GM12873 (cell line): ENCODE measurements at regions not wholly inside any gene's neighbourhood (a gene's known extent, or its start where the extent isn't known, plus 50 kb on each side); places are given as distances from the start of the nearest gene placed in this dataset.

ENCODE experiments used
- TF ChIP-seq, protein P1 (sequence below): IDR thresholded peaks from 2 replicates; pipeline ENCODE4 v1.5.1; 2012; ENCODE audit warnings: low read depth, mild to moderate bottlenecking, moderate library complexity, low read length, control low read depth; ENCODE audit not compliant: insufficient read depth; ENCODE audit errors: missing control alignments

DNA sequence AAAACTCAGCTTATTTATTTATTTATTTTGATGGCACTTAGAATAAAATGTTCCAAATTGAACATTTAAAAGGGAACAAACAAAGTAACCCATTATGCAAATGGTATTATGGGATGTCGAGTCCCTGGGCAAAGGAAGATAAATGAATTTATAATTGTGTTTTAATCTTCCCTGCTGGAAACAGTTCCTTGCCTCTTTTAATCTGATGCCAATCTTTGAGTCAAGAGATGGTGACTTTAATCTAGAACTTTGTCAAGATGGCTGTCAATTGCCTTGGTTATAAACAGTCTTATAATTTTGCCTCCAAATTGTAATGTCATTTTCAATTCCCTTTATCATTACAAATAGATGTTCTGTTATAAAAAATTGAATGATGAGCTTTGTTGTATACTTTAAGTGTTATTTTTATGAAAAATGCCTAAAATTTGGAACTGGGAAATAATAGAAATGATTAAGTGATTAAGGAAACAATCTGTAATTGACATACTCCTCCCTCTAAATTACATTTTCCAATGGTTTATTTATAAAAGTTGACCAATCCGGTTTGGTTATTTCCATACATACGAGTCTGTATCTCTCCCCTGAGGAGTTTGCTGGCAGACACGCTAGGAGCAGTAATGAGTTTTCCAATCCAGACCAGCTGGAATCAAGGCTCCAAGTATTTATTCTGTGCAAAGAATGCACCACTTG lies 134.9 kb upstream of the FRMD6 start:
- TF ChIP-seq, protein P1, sequence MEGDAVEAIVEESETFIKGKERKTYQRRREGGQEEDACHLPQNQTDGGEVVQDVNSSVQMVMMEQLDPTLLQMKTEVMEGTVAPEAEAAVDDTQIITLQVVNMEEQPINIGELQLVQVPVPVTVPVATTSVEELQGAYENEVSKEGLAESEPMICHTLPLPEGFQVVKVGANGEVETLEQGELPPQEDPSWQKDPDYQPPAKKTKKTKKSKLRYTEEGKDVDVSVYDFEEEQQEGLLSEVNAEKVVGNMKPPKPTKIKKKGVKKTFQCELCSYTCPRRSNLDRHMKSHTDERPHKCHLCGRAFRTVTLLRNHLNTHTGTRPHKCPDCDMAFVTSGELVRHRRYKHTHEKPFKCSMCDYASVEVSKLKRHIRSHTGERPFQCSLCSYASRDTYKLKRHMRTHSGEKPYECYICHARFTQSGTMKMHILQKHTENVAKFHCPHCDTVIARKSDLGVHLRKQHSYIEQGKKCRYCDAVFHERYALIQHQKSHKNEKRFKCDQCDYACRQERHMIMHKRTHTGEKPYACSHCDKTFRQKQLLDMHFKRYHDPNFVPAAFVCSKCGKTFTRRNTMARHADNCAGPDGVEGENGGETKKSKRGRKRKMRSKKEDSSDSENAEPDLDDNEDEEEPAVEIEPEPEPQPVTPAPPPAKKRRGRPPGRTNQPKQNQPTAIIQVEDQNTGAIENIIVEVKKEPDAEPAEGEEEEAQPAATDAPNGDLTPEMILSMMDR: no peak

DNA sequence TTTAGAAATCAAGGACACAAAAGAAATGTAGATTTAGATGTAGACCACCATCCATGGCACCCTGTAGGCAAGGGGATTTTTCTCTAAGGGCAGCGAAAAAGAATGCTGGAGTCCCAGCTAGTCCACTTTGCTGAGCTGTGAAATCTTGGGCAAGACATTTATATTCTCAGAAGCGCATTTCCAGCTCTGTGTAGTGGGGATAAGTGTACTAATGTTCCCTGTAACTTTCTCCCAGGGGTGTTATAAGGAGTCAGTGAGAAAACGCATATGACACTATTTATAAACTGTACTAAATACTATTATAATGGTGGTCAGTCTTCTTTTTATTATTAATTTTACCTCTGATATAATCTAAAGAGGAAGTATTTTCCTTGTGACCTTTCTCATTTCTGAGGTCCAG lies 133.4 kb upstream of the FRMD6 start:
- TF ChIP-seq, protein P1: no peak

DNA sequence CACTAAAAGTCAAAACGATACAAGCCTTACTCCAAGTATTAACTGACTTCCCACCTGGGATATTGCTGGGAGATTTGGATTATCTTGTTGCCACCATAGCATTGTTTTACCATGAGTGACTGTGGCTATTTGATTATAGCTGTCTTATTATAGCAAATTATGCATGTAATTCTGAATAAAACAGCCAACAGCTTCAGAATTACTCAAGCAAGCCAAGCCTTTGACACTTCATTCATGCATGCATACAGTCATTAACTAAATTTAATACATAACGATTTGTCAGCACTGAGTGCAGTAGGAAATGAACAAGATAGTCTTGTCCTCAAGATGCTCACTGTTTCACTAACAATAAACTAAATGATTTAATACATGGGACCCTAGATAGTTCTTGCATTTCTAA lies 133.0 kb upstream of the FRMD6 start:
- TF ChIP-seq, protein P1: no peak

DNA sequence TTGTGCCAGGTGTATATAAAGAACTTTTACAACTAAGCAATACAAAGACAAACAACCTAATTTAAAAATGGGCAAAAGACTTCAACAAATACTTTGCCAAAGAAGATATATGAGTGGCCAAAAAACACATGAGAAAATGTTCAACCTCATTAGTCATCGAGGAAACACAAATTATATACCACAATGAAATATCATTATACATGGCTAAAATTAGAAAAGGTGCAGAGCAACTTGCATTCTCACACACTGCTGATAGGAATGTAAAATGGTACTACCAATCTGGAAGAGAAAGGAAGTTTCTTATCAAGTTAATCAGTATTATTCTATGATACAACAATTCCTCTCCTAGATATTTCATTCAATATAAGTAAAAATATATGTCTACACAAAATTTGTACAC lies 131.6 kb upstream of the FRMD6 start:
- TF ChIP-seq, protein P1: no peak

DNA sequence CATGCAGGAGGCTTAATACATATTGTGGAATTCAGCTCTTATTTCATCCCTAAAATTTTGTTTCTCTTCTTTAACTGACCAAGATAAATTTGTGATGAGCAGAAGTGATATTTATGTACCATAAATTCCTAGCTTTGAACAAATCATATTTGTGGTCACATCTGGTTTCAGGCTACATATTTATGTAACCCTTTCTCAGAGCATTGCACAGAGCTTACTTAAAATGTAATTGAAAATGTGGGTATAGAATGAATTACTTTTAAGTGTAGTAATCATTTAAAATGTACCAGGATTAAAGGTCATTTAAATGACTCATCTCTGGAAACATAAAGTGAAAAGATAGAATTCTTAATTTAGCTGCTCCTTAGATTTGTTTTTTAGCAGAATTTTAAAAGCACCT lies 129.9 kb upstream of the FRMD6 start:
- TF ChIP-seq, protein P1: no peak

DNA sequence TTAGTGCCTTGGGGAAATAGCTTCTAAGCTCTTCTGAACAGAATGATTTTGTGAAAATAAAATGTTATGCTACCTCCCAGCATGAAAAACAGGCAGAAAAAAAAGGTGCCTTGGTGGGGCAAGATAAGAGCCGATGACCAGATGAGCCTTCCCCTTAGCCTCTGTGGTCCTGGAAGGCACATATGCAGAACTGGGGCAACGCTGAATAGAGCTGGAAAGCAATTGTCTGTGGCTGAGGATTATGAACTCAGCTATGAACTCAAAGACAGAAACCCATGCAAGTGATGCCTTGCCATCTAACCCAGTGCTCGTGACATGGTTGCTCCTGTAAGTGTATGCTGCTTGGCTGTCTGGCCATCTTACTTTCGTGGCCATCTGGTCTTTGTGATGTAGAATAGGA lies 128.5 kb upstream of the FRMD6 start:
- TF ChIP-seq, protein P1: no peak

DNA sequence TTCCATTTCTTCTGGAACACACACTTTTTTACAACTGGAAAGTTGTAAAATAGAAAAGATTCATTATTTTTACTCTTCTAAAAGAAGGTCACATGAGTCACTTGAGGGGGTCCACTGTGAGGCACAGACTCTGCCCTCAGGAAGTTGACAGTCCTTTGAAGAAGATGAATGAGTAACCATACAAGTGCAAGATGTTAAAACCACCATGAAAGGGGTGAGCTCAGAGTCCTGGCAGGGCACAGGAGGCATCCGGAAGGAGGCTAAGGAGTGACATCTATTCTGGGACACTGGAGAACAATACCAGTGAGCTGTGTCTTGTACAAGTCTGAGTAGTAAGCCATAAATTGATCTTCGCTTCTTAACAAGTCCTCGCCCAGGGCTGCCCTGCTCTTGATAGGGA lies 126.0 kb upstream of the FRMD6 start:
- TF ChIP-seq, protein P1: no peak
